ENCODE measurements at regions not wholly inside any gene's neighbourhood (a gene's known extent, or its start where the extent isn't known, plus 50 kb on each side); places are given as distances from the start of the nearest gene placed in this dataset.

DNA sequence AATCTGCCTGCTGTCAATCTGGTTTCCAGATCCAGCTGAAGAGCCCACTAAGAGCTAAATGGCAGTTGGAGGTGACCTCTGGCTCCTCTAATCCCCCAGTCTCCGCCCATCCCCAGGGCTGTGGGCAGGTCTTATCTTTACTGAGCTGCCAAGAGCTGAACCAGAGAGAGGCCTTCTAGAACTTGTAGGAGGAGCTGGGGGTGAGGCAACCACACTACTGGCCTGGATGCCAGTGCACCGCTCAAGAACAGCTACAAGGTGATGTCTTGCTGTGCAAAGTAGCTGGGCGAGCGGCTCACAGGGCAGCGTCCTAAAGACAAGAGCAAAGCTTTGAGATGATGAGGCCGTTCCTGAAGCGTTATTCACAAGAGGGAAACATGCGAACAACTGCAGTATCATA, 374.6 kb downstream of the CTTN start:
- no peak overlapping the region for H3K4me2 ChIP-seq
- no peaks in the 10 kb centered on the region for H3K79me2 ChIP-seq (ENCODE audit: low read depth)
- no TSS peak for BruUV-seq (replicated peaks)
- no peak overlapping the region for H3K27ac ChIP-seq
- no peak overlapping the region for H3K4me3 ChIP-seq
- ChIA-PET POLR2A (ENCODE audit: unreplicated experiment) (no interaction called here), CTCF (no interaction called here)
- intact Hi-C loops (cut with micrococcal nuclease; ENCODE audit: unreplicated experiment): no loop called here
- no peak overlapping the region for H2AFZ ChIP-seq
- H3K4me1 ChIP-seq (replicated peaks; ENCODE audit: insufficient read depth): no peaks in the 10 kb centered on the region
- no peak for DNase-seq
- TF ChIP-seq, protein P1, sequence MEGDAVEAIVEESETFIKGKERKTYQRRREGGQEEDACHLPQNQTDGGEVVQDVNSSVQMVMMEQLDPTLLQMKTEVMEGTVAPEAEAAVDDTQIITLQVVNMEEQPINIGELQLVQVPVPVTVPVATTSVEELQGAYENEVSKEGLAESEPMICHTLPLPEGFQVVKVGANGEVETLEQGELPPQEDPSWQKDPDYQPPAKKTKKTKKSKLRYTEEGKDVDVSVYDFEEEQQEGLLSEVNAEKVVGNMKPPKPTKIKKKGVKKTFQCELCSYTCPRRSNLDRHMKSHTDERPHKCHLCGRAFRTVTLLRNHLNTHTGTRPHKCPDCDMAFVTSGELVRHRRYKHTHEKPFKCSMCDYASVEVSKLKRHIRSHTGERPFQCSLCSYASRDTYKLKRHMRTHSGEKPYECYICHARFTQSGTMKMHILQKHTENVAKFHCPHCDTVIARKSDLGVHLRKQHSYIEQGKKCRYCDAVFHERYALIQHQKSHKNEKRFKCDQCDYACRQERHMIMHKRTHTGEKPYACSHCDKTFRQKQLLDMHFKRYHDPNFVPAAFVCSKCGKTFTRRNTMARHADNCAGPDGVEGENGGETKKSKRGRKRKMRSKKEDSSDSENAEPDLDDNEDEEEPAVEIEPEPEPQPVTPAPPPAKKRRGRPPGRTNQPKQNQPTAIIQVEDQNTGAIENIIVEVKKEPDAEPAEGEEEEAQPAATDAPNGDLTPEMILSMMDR (conservative IDR thresholded peaks at IDR 0.05): no peak
- no peak for TF ChIP-seq EZH2 (IDR thresholded peaks at IDR 0.05; ENCODE audit: low read depth)
- no peaks in the 10 kb centered on the region for H4K20me1 ChIP-seq (ENCODE audit: insufficient read depth)
- H3K36me3 ChIP-seq (ENCODE audit: low read depth): no peaks in the 10 kb centered on the region
- H3K9me2 ChIP-seq (ENCODE audit: insufficient read depth): no peaks in the 10 kb centered on the region
- H3K27me3 ChIP-seq (ENCODE audit: insufficient read depth, low read depth): no peaks in the 10 kb centered on the region
- H3K9me3 ChIP-seq (ENCODE audit: insufficient read depth, low read depth): no peaks in the 10 kb centered on the region
- H3F3A ChIP-seq (ENCODE audit: insufficient read depth, low read depth): no peaks in the 10 kb centered on the region

DNA sequence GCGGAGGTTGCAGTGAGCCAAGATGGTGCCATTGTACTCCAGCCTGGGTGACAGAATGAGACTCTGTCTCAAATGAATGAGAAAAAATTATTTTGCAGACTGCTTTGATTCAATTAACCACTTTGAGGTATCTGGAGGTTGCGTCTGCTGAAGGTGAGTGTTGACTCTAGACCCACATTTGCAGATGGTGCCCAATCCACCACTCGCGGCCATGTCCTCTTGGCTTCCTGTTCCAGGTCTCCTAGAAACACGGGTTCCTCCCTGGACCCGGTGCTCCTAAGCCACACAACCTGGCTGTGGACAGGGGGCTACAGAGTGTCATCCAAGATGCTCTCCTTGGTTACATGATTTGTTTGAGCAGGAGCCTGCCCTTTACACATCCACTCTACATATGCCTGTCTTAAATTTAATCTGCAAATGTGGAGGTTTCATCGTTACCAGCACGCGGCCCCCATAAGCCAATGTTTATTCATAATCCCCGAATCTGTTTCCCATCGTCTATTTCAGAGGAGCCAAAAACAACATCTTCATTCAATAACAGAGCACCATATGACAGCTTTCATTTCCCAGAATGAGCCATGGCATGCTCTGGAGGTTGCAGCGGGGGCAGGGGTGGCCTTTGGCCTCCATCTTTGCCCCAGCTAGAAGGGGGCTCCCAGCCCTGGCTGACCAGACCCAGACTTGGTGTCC, 377.2 kb downstream of the CTTN start:
- BruUV-seq (replicated peaks): no TSS peak
- ChIA-PET CTCF (no interaction called here), POLR2A (ENCODE audit: unreplicated experiment) (no interaction called here)
- Histone ChIP-seq H3K27me3 (ENCODE audit: insufficient read depth, low read depth) (no peaks in the 10 kb centered on the region), H3K4me3 (no peak overlapping the region), H2AFZ (no peak overlapping the region), H3K9me3 (ENCODE audit: insufficient read depth, low read depth) (no peaks in the 10 kb centered on the region), H3K9me2 (ENCODE audit: insufficient read depth) (no peaks in the 10 kb centered on the region), H3K4me2 (no peak overlapping the region), H3F3A (ENCODE audit: insufficient read depth, low read depth) (no peaks in the 10 kb centered on the region), H3K79me2 (ENCODE audit: low read depth) (no peaks in the 10 kb centered on the region), H3K27ac (no peak overlapping the region), H3K4me1 (replicated peaks; ENCODE audit: insufficient read depth) (no peaks in the 10 kb centered on the region), H3K36me3 (ENCODE audit: low read depth) (no peaks in the 10 kb centered on the region), H4K20me1 (ENCODE audit: insufficient read depth) (no peaks in the 10 kb centered on the region)
- DNase-seq: no peak
- no peak for TF ChIP-seq EZH2 (IDR thresholded peaks at IDR 0.05; ENCODE audit: low read depth)
- TF ChIP-seq, protein P1 (conservative IDR thresholded peaks at IDR 0.05): no peak
- intact Hi-C loops (cut with micrococcal nuclease; ENCODE audit: unreplicated experiment): no loop called here

DNA sequence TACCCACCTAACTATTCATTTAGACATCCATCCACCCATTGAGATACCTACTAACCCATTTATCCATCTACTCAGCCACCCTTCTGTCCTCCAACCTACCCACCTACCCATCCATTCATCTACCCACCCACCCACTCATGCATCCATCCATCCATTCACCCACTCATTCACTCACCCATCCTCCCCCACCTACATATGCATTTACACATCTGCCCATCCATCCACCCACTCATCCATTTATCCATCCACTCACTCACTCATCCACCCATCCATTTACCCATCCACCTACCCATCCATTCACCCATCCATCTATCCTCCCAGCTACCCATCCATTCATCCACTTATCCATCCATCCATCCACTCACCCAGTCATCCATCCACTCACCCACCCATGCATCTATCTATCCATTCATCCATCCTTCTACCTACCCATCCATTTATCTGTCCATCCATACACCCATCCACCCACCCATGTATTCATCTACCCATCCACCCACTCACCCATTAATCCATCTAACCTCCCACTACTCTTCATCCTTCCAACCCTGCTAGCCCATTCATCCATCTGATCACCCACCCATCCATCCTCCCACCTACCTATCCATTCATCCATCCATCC, 378.7 kb downstream of the CTTN start:
- Histone ChIP-seq H3K4me3 (no peak overlapping the region), H4K20me1 (ENCODE audit: insufficient read depth) (no peaks in the 10 kb centered on the region; the same call in 1 of the 2 replicates), H3K9me3 (ENCODE audit: insufficient read depth, low read depth) (no peaks in the 10 kb centered on the region), H3K27me3 (ENCODE audit: insufficient read depth, low read depth) (no peaks in the 10 kb centered on the region), H3K9me2 (ENCODE audit: insufficient read depth) (no peaks in the 10 kb centered on the region), H2AFZ (no peak overlapping the region), H3K27ac (no peak overlapping the region), H3K4me2 (no peak overlapping the region), H3K4me1 (replicated peaks; ENCODE audit: insufficient read depth) (no peaks in the 10 kb centered on the region), H3F3A (ENCODE audit: insufficient read depth, low read depth) (no peaks in the 10 kb centered on the region), H3K36me3 (ENCODE audit: low read depth) (no peaks in the 10 kb centered on the region), H3K79me2 (ENCODE audit: low read depth) (no peaks in the 10 kb centered on the region)
- no peak for DNase-seq
- TF ChIP-seq, protein P1 (conservative IDR thresholded peaks at IDR 0.05): no peak
- no peak for TF ChIP-seq EZH2 (IDR thresholded peaks at IDR 0.05; ENCODE audit: low read depth)
- BruUV-seq (replicated peaks): no TSS peak
- intact Hi-C loops (cut with micrococcal nuclease; ENCODE audit: unreplicated experiment): no loop called here
- ChIA-PET CTCF (no interaction called here), POLR2A (ENCODE audit: unreplicated experiment) (interaction anchor here (0.6 kb wide), 1 partner anchor 32 kb away, joined by 3 read pairs; no protein-coding TSS in a partner anchor)
